PC-9 (cell line): ENCODE measurements at regions not wholly inside any gene's neighbourhood (a gene's known extent, or its start where the extent isn't known, plus 50 kb on each side); places are given as distances from the start of the nearest gene placed in this dataset.

Experiments used
- CTCF ChIP-seq: fragments of 200-600 bp; sonication (generic); conservative IDR thresholded peaks from 2 replicates; pipeline ENCODE4 v1.6.1; 2017; ENCODE audit warnings: mixed run types, antibody characterized with exemption, mild to moderate bottlenecking, moderate library complexity
- EZH2 ChIP-seq: fragments of 200-600 bp; sonication (generic); IDR thresholded peaks from 2 replicates; pipeline ENCODE4 v1.8.0; 2017; ENCODE audit warnings: antibody characterized with exemption, low read depth

- no peak for TF ChIP-seq CTCF
- TF ChIP-seq EZH2: no peak
Measured at GRCh38 chr22:22059291-22060002, 76.9 kb upstream of the TOP3B start.
